CD4-positive, alpha-beta T cell (primary cell): ENCODE measurements at regions not wholly inside any gene's neighbourhood (a gene's known extent, or its start where the extent isn't known, plus 50 kb on each side); places are given as distances from the start of the nearest gene placed in this dataset.

ENCODE experiments used
- ATAC-seq: fragments of 200-7000 bp; cut with Tn5 transposase; one replicate; pipeline ENCODE4 v1.10.0; 2022; ENCODE audit warnings: mild to moderate bottlenecking; ENCODE audit not compliant: poor library complexity
- CTCF ChIA-PET: fragments of 350-600 bp; sonication (Branson Sonifier 250); formaldehyde crosslinking; loops from one replicate; lab custom pipeline; 2021; ENCODE audit warnings: antibody characterized with exemption, inconsistent platforms; lab: Charles Lee
- POLR2A ChIA-PET: fragments of 350-600 bp; sonication (Branson Sonifier 250); formaldehyde crosslinking; loops from one replicate; lab custom pipeline; 2021; ENCODE audit warnings: antibody characterized with exemption, inconsistent platforms; lab: Charles Lee
- DNase-seq, 14 experiments: peaks; one replicate each; pipeline ENCODE4 v3.0.0-alpha.2; 2013 to 2020; ENCODE audit warnings: mixed read lengths in 2 of 14
- H3K27ac ChIP-seq, 2 donors: one replicate each; pipeline versions ENCODE4 v1.5.1 to v1.7.0; 2013; ENCODE audit warnings: low read length in 2 of 2, low read depth in 1 of 2, mild to moderate bottlenecking in 1 of 2
- H3K27me3 ChIP-seq, 2 experiments: 1 replicate in 1 of 2; 2 replicates in 1 of 2; pipeline versions ENCODE4 v1.6.1 to v1.7.0; 2013; ENCODE audit warnings: low read length in 2 of 2, control low read depth in 1 of 2, mild to moderate bottlenecking in 1 of 2, moderate library complexity in 1 of 2; ENCODE audit not compliant: insufficient read depth in 2 of 2, control insufficient read depth in 1 of 2
- H3K36me3 ChIP-seq: one replicate; pipeline ENCODE4 v1.6.1; 2013; ENCODE audit warnings: low read length, control low read depth; ENCODE audit not compliant: insufficient read depth
- H3K4me1 ChIP-seq: one replicate; pipeline ENCODE4 v1.6.1; 2013; ENCODE audit warnings: low read length, control low read depth; ENCODE audit not compliant: insufficient read depth
- H3K4me3 ChIP-seq: one replicate; pipeline ENCODE4 v1.5.1; 2013; ENCODE audit warnings: mild to moderate bottlenecking, low read length, moderate library complexity
- H3K9me3 ChIP-seq, 2 experiments: 1 replicate in 1 of 2; 2 replicates in 1 of 2; pipeline versions ENCODE4 v1.6.1 to v1.7.0; 2013; ENCODE audit warnings: low read length in 2 of 2, mild to moderate bottlenecking in 2 of 2, control low read depth in 1 of 2, moderate library complexity in 1 of 2; ENCODE audit not compliant: control insufficient read depth in 1 of 2, insufficient read depth in 1 of 2
- H3K27ac Mint-ChIP-seq: one replicate; pipeline ENCODE4 v1.8.0; 2020; ENCODE audit warnings: mixed read lengths
- H3K27me3 Mint-ChIP-seq: one replicate; pipeline ENCODE4 v1.8.0; 2021; ENCODE audit warnings: mixed read lengths
- H3K36me3 Mint-ChIP-seq: one replicate; pipeline ENCODE4 v1.8.0; 2021; ENCODE audit warnings: low read depth, mixed read lengths
- H3K4me1 Mint-ChIP-seq: one replicate; pipeline ENCODE4 v1.8.0; 2021; ENCODE audit warnings: low read depth, mixed read lengths
- H3K4me3 Mint-ChIP-seq: one replicate; pipeline ENCODE4 v1.8.0; 2020; ENCODE audit warnings: mild to moderate bottlenecking, mixed read lengths
- H3K9me3 Mint-ChIP-seq: one replicate; pipeline ENCODE4 v1.8.0; 2020; ENCODE audit warnings: mixed read lengths
- intact Hi-C, 2 experiments: fragments of 100-400 bp; cut with DNase I in 1 of 2; cut with micrococcal nuclease in 1 of 2; formaldehyde crosslinking; loops; one replicate each; pipeline versions ENCODE4 v1.15.1 to v1.9.0; 2023 to 2025; cut with DNase I, micrococcal nuclease
- TF ChIP-seq, protein P1 (sequence below): fragments of 200-600 bp; IDR thresholded peaks from one replicate; pipeline ENCODE4 v1.8.0; 2022; ENCODE audit warnings: antibody characterized with exemption, mild to moderate bottlenecking

DNA sequence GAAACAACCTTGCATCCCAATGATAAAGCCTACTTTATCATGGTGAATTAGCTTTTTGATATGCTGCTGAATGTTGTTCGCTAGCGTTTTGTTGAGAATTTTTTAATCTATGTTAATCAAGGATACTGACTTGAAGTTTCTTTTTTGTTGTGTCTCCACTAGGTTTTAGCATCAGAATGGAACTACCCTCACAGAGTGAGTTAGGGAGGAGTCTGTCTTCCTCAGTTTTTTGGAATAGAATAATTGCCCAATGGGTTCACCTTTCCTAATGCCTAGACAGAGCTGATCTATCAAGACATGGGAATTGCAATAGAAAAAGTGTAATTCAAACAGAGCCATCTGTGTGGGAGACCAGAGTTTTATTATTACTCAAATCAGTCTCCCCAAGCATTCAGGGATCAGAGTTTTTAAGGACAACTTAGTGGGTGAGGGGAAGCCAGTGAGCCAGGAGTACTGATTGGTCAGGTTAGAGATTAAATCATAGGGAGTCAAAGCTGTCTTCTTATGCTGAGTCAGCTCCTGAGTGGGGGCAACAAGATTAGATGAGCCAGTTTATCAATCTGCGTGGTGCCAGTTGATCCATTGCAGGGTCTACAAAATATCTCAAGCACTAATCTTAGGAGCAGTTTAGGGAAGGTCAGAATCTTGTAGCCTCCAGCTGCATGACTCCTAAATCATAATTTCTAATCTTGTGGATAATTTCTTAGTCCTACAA lies 237.4 kb upstream of the PPP2R3A start:
- Mint-ChIP-seq H3K4me3 (no peak overlapping the region), H3K9me3 (peaks cover 23% of the 10 kb centered on the region), H3K36me3 (no peaks in the 10 kb centered on the region), H3K4me1 (no peaks in the 10 kb centered on the region), H3K27me3 (no peaks in the 10 kb centered on the region), H3K27ac (no peak overlapping the region)
- ChIA-PET CTCF (no interaction called here), POLR2A (no interaction called here)
- ATAC-seq (no peak), DNase-seq (no peak)
- Histone ChIP-seq H3K4me1 (no peaks in the 10 kb centered on the region), H3K9me3 (peaks cover 4 to 17% of the 10 kb centered on the region in 2 experiments), H3K27ac (no peak overlapping the region), H3K4me3 (no peak overlapping the region), H3K27me3 (no peaks in the 10 kb centered on the region), H3K36me3 (no peaks in the 10 kb centered on the region)
- intact Hi-C loops = no loop called here
- TF ChIP-seq, protein P1, sequence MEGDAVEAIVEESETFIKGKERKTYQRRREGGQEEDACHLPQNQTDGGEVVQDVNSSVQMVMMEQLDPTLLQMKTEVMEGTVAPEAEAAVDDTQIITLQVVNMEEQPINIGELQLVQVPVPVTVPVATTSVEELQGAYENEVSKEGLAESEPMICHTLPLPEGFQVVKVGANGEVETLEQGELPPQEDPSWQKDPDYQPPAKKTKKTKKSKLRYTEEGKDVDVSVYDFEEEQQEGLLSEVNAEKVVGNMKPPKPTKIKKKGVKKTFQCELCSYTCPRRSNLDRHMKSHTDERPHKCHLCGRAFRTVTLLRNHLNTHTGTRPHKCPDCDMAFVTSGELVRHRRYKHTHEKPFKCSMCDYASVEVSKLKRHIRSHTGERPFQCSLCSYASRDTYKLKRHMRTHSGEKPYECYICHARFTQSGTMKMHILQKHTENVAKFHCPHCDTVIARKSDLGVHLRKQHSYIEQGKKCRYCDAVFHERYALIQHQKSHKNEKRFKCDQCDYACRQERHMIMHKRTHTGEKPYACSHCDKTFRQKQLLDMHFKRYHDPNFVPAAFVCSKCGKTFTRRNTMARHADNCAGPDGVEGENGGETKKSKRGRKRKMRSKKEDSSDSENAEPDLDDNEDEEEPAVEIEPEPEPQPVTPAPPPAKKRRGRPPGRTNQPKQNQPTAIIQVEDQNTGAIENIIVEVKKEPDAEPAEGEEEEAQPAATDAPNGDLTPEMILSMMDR = no peak

GRCh38 chr3:135731546-135731945 lies 234.0 kb upstream of the PPP2R3A start:
- H3K27ac ChIP-seq = no peak overlapping the region
- TF ChIP-seq, protein P1 = no peak
- no peaks in the 10 kb centered on the region for H3K4me1 Mint-ChIP-seq
- intact Hi-C loops = no loop called here
- H3K9me3 Mint-ChIP-seq = peaks cover 20% of the 10 kb centered on the region
- H3K27ac Mint-ChIP-seq = no peak overlapping the region
- no peak overlapping the region for H3K4me3 ChIP-seq
- no peaks in the 10 kb centered on the region for H3K36me3 Mint-ChIP-seq
- DNase-seq (no peak), ATAC-seq (no peak)
- ChIA-PET POLR2A (no interaction called here), CTCF (no interaction called here)
- no peak overlapping the region for H3K4me3 Mint-ChIP-seq
- peaks cover 12 to 17% of the 10 kb centered on the region in 2 experiments for H3K9me3 ChIP-seq
- H3K27me3 Mint-ChIP-seq = no peaks in the 10 kb centered on the region
- no peaks in the 10 kb centered on the region for H3K27me3 ChIP-seq
- no peaks in the 10 kb centered on the region for H3K36me3 ChIP-seq
- no peaks in the 10 kb centered on the region for H3K4me1 ChIP-seq

GRCh38 chr3:135736740-135737139 lies 228.8 kb upstream of the PPP2R3A start:
- Histone ChIP-seq H3K9me3 (peaks cover 16 to 24% of the 10 kb centered on the region in 2 experiments), H3K4me3 (no peak overlapping the region), H3K36me3 (no peaks in the 10 kb centered on the region), H3K27me3 (no peaks in the 10 kb centered on the region), H3K27ac (no peak overlapping the region), H3K4me1 (no peaks in the 10 kb centered on the region)
- TF ChIP-seq, protein P1 = no peak
- H3K9me3 Mint-ChIP-seq = peaks cover 12% of the 10 kb centered on the region
- ChIA-PET POLR2A (no interaction called here), CTCF (interaction anchor here (1.0 kb wide), 1 partner anchor 11 kb away, joined by 3 read pairs; no protein-coding TSS in a partner anchor)
- H3K4me1 Mint-ChIP-seq = no peaks in the 10 kb centered on the region
- no peak overlapping the region for H3K4me3 Mint-ChIP-seq
- no peak for ATAC-seq
- no peaks in the 10 kb centered on the region for H3K27me3 Mint-ChIP-seq
- no peaks in the 10 kb centered on the region for H3K36me3 Mint-ChIP-seq
- no peak overlapping the region for H3K27ac Mint-ChIP-seq
- intact Hi-C loops = no loop called here
- no peak for DNase-seq
